ENCODE measurements at regions not wholly inside any gene's neighbourhood (a gene's known extent, or its start where the extent isn't known, plus 50 kb on each side); places are given as distances from the start of the nearest gene placed in this dataset.

- no peak for TF ChIP-seq SMC3 (conservative IDR thresholded peaks at IDR 0.05; ENCODE audit: poor library complexity)
- no peak for TF ChIP-seq CTCF (IDR thresholded peaks at IDR 0.05; ENCODE audit: poor library complexity, severe bottlenecking)
- TF ChIP-seq EZH2 (IDR thresholded peaks at IDR 0.05; ENCODE audit: borderline replicate concordance, insufficient read depth, low read length, poor library complexity, severe bottlenecking): no peak
- TF ChIP-seq REST (IDR thresholded peaks at IDR 0.05; ENCODE audit: borderline replicate concordance): no peak
- no peak for TF ChIP-seq RAD21 (conservative IDR thresholded peaks at IDR 0.05)
- no peak for TF ChIP-seq POLR2AphosphoS5 (IDR thresholded peaks at IDR 0.05)
- no peak for TF ChIP-seq EP300 (conservative IDR thresholded peaks at IDR 0.05; ENCODE audit: poor library complexity, severe bottlenecking)
- TF ChIP-seq MXI1 (conservative IDR thresholded peaks at IDR 0.05; ENCODE audit: poor library complexity, severe bottlenecking): no peak
- no peak for TF ChIP-seq TAF1 (IDR thresholded peaks at IDR 0.05; ENCODE audit: low read depth)
- Histone ChIP-seq H2AFZ (ENCODE audit: low read depth, low read length) (no peak overlapping the region), H3K9me2 (ENCODE audit: insufficient read depth, low read length) (no peaks in the 10 kb centered on the region), H3F3A (ENCODE audit: insufficient read depth, low read length, poor library complexity, severe bottlenecking) (no peaks in the 10 kb centered on the region), H3K79me2 (replicated peaks; ENCODE audit: insufficient read depth, low read length) (no peaks in the 10 kb centered on the region), H3K9ac (ENCODE audit: low read length) (no peak overlapping the region), H3K27ac (ENCODE audit: low read length) (no peak overlapping the region), H4K20me1 (ENCODE audit: insufficient read depth) (no peaks in the 10 kb centered on the region), H3K4me2 (ENCODE audit: low read length) (no peak overlapping the region), H3K36me3 (ENCODE audit: insufficient read depth, low read length) (no peaks in the 10 kb centered on the region), H3K4me3 (ENCODE audit: low read length) (no peak overlapping the region), H3K27me3 (ENCODE audit: insufficient read depth, low read depth, low read length) (no peaks in the 10 kb centered on the region), H3K9me3 (ENCODE audit: low read length) (no peaks in the 10 kb centered on the region)
Measured at GRCh38 chr15:62519900-62520299, 354.8 kb upstream of the C2CD4B start.

GRCh38 chr15:62520887-62521286 lies 355.8 kb upstream of the C2CD4B start:
- Histone ChIP-seq H3F3A (ENCODE audit: insufficient read depth, low read length, poor library complexity, severe bottlenecking) (no peaks in the 10 kb centered on the region), H3K27ac (ENCODE audit: low read length) (no peak overlapping the region), H3K9me3 (ENCODE audit: low read length) (no peaks in the 10 kb centered on the region), H4K20me1 (ENCODE audit: insufficient read depth) (no peaks in the 10 kb centered on the region), H3K4me3 (ENCODE audit: low read length) (no peak overlapping the region), H2AFZ (ENCODE audit: low read depth, low read length) (no peak overlapping the region), H3K27me3 (ENCODE audit: insufficient read depth, low read depth, low read length) (no peaks in the 10 kb centered on the region), H3K4me2 (ENCODE audit: low read length) (no peak overlapping the region), H3K9ac (ENCODE audit: low read length) (no peak overlapping the region), H3K36me3 (ENCODE audit: insufficient read depth, low read length) (no peaks in the 10 kb centered on the region), H3K79me2 (replicated peaks; ENCODE audit: insufficient read depth, low read length) (no peaks in the 10 kb centered on the region), H3K9me2 (ENCODE audit: insufficient read depth, low read length) (no peaks in the 10 kb centered on the region)
- no peak for TF ChIP-seq POLR2AphosphoS5 (IDR thresholded peaks at IDR 0.05)
- TF ChIP-seq MXI1 (conservative IDR thresholded peaks at IDR 0.05; ENCODE audit: poor library complexity, severe bottlenecking): no peak
- no peak for TF ChIP-seq EZH2 (IDR thresholded peaks at IDR 0.05; ENCODE audit: borderline replicate concordance, insufficient read depth, low read length, poor library complexity, severe bottlenecking)
- no peak for TF ChIP-seq CTCF (IDR thresholded peaks at IDR 0.05; ENCODE audit: poor library complexity, severe bottlenecking)
- no peak for TF ChIP-seq EP300 (conservative IDR thresholded peaks at IDR 0.05; ENCODE audit: poor library complexity, severe bottlenecking)
- TF ChIP-seq REST (IDR thresholded peaks at IDR 0.05; ENCODE audit: borderline replicate concordance): no peak
- no peak for TF ChIP-seq RAD21 (conservative IDR thresholded peaks at IDR 0.05)
- no peak for TF ChIP-seq SMC3 (conservative IDR thresholded peaks at IDR 0.05; ENCODE audit: poor library complexity)
- no peak for TF ChIP-seq TAF1 (IDR thresholded peaks at IDR 0.05; ENCODE audit: low read depth)
